GM12874 (cell line): ENCODE measurements at regions not wholly inside any gene's neighbourhood (a gene's known extent, or its start where the extent isn't known, plus 50 kb on each side); places are given as distances from the start of the nearest gene placed in this dataset.

Experiments used
- TF ChIP-seq, protein P1 (sequence below): IDR thresholded peaks from 2 replicates; pipeline ENCODE4 v1.5.1; 2011; ENCODE audit warnings: low read depth, mild to moderate bottlenecking, control low read depth, low read length, moderate library complexity; ENCODE audit not compliant: insufficient read depth

DNA sequence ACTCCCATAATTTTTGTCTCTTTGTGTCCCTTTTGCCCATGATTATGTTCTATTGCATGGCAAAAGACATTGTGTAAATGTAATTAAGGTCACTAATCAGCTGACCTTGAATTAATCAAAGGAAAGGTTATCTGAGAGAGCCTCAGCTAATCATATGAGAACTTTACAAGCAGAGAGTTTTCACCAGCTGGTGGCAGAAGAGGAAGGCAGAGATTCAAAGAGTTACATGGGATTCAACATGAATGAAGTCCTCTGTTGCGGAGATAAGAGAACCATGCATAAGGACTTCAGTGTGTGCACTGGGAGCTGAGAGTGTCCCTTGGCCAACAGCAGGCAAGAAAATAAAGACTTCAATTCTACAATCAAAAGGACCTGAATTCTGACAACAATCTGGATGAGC is 494.1 kb upstream of the ARID1B start:
- TF ChIP-seq, protein P1, sequence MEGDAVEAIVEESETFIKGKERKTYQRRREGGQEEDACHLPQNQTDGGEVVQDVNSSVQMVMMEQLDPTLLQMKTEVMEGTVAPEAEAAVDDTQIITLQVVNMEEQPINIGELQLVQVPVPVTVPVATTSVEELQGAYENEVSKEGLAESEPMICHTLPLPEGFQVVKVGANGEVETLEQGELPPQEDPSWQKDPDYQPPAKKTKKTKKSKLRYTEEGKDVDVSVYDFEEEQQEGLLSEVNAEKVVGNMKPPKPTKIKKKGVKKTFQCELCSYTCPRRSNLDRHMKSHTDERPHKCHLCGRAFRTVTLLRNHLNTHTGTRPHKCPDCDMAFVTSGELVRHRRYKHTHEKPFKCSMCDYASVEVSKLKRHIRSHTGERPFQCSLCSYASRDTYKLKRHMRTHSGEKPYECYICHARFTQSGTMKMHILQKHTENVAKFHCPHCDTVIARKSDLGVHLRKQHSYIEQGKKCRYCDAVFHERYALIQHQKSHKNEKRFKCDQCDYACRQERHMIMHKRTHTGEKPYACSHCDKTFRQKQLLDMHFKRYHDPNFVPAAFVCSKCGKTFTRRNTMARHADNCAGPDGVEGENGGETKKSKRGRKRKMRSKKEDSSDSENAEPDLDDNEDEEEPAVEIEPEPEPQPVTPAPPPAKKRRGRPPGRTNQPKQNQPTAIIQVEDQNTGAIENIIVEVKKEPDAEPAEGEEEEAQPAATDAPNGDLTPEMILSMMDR: no peak

GRCh38 chr6:156282087-156282486 is 495.1 kb upstream of the ARID1B start:
- TF ChIP-seq, protein P1: no peak

DNA sequence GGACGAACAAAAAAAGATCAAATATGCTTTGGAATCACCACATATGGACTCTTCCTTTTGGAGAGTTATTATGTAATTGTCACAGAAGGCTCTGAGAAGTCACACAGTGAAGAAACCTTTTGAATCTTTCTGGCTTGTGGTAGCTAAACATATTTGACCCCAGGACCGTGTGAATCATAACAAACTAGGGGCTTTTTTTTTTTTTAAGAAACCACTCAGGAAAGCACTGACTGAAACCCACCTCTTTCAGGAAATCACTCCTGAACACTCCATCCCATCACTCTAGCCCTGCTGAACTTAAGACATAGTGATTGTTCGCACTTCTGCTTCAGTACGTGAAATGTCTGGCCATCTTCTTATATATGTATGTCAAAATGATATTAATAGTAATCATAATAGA is 495.9 kb upstream of the ARID1B start:
- TF ChIP-seq, protein P1: no peak

GRCh38 chr6:156280065-156280464 is 497.1 kb upstream of the ARID1B start:
- TF ChIP-seq, protein P1: no peak

- TF ChIP-seq, protein P1: no peak
These were observed 497.8 kb upstream of the ARID1B start for GRCh38 chr6:156279261-156279969.

DNA sequence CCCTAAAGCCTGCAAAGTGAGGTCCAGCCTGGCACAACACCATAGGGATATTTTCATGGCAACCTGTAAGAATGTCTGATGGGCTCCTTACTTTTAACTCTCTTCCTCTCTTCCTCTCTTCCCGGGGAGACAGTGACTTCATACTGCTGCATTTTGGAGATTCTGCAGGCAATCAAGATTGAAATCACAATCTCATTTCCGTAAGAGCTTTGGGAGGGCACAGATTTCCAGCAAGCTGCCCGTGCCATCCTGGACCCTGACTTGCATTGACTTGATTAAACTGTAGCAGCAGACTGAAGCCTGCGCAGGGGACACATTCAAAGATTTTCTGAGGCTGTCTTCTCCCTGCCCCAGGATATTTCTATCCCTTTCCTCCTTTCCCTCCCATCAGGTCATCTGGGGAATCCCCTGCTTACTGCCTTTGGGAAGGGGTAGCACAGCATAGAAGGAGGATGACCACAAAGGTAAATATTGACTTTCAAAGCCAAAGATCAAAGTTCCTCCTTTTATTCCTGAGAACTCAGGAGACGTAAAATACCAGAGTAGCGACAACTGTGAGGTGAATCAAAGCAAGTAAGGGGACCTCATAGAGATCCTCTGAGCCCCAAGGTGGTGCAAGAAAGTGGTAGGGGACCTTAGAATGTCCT is 504.0 kb upstream of the ARID1B start:
- TF ChIP-seq, protein P1: no peak

GRCh38 chr6:156269751-156270369 is 507.3 kb upstream of the ARID1B start:
- TF ChIP-seq, protein P1: no peak
